Osteocyte (in vitro differentiated cells): ENCODE measurements at regions not wholly inside any gene's neighbourhood (a gene's known extent, or its start where the extent isn't known, plus 50 kb on each side); places are given as distances from the start of the nearest gene placed in this dataset.

ENCODE experiments used
- DNase-seq: peaks from one replicate; pipeline ENCODE4 v3.0.0; 2021; ENCODE audit warnings: mixed read lengths; ENCODE audit not compliant: unreplicated experiment; ENCODE audit errors: extremely low spot score
- H3K27ac Mint-ChIP-seq: one replicate; pipeline ENCODE4 v1.8.0; 2021; ENCODE audit warnings: mild to moderate bottlenecking, mixed read lengths; ENCODE audit not compliant: unreplicated experiment
- H3K27me3 Mint-ChIP-seq: one replicate; pipeline ENCODE4 v1.8.0; 2021; ENCODE audit warnings: mixed read lengths; ENCODE audit not compliant: unreplicated experiment
- H3K36me3 Mint-ChIP-seq: one replicate; pipeline ENCODE4 v1.8.0; 2021; ENCODE audit warnings: mixed read lengths; ENCODE audit not compliant: unreplicated experiment
- H3K4me1 Mint-ChIP-seq: one replicate; pipeline ENCODE4 v1.8.0; 2021; ENCODE audit warnings: mixed read lengths; ENCODE audit not compliant: unreplicated experiment
- H3K4me3 Mint-ChIP-seq: one replicate; pipeline ENCODE4 v1.8.0; 2021; ENCODE audit warnings: mild to moderate bottlenecking, moderate library complexity, mixed read lengths; ENCODE audit not compliant: unreplicated experiment
- H3K9me3 Mint-ChIP-seq: one replicate; pipeline ENCODE4 v1.8.0; 2021; ENCODE audit warnings: mixed read lengths; ENCODE audit not compliant: unreplicated experiment
- CTCF ChIP-seq: fragments of 200-600 bp; sonication (generic); IDR thresholded peaks from 2 replicates; pipeline ENCODE4 v1.5.0; 2021; ENCODE audit warnings: antibody characterized with exemption, mild to moderate bottlenecking, moderate library complexity

- Mint-ChIP-seq H3K4me3 (no peak overlapping the region), H3K4me1 (no peaks in the 10 kb centered on the region), H3K36me3 (no peaks in the 10 kb centered on the region), H3K9me3 (peaks cover 3% of the 10 kb centered on the region), H3K27ac (no peak overlapping the region), H3K27me3 (peaks cover 10% of the 10 kb centered on the region)
- no peak for TF ChIP-seq CTCF
- no peak for DNase-seq
Observed at GRCh38 chr4:26126994-26127393, 193.8 kb upstream of the RBPJ start.

GRCh38 chr4:26127851-26128337 is 192.9 kb upstream of the RBPJ start:
- no peaks in the 10 kb centered on the region for H3K36me3 Mint-ChIP-seq
- no peak for TF ChIP-seq CTCF
- no peak overlapping the region for H3K27ac Mint-ChIP-seq
- H3K9me3 Mint-ChIP-seq, result peaks cover 3% of the 10 kb centered on the region
- peaks cover 10% of the 10 kb centered on the region for H3K27me3 Mint-ChIP-seq
- no peak overlapping the region for H3K4me3 Mint-ChIP-seq
- no peaks in the 10 kb centered on the region for H3K4me1 Mint-ChIP-seq
- no peak for DNase-seq

GRCh38 chr4:26130173-26130572 is 190.6 kb upstream of the RBPJ start:
- DNase-seq, result no peak
- peaks cover 3% of the 10 kb centered on the region for H3K9me3 Mint-ChIP-seq
- H3K36me3 Mint-ChIP-seq, result no peaks in the 10 kb centered on the region
- no peak overlapping the region for H3K27ac Mint-ChIP-seq
- H3K27me3 Mint-ChIP-seq, result peaks cover 10% of the 10 kb centered on the region
- no peak overlapping the region for H3K4me3 Mint-ChIP-seq
- H3K4me1 Mint-ChIP-seq, result no peaks in the 10 kb centered on the region
- no peak for TF ChIP-seq CTCF

- H3K4me1 Mint-ChIP-seq, result no peaks in the 10 kb centered on the region
- peaks cover 3% of the 10 kb centered on the region for H3K9me3 Mint-ChIP-seq
Observed at GRCh38 chr4:26130841-26131432, 189.9 kb upstream of the RBPJ start.

GRCh38 chr4:26131711-26132110 is 189.1 kb upstream of the RBPJ start:
- no peak for DNase-seq
- Mint-ChIP-seq H3K27me3 (peaks cover 5% of the 10 kb centered on the region), H3K4me1 (no peaks in the 10 kb centered on the region), H3K9me3 (peaks cover 3% of the 10 kb centered on the region), H3K36me3 (no peaks in the 10 kb centered on the region), H3K4me3 (no peak overlapping the region), H3K27ac (no peak overlapping the region)
- no peak for TF ChIP-seq CTCF

More at GRCh38 chr4:26130841-26131432, 189.9 kb upstream of the RBPJ start:
- no peak overlapping the region for H3K27ac Mint-ChIP-seq
- H3K4me3 Mint-ChIP-seq, result no peak overlapping the region
- TF ChIP-seq CTCF, result no peak
- DNase-seq, result no peak
- peaks cover 10% of the 10 kb centered on the region for H3K27me3 Mint-ChIP-seq
- no peaks in the 10 kb centered on the region for H3K36me3 Mint-ChIP-seq
